Central memory CD8-positive, alpha-beta T cell (primary cell): ENCODE measurements at regions not wholly inside any gene's neighbourhood (a gene's known extent, or its start where the extent isn't known, plus 50 kb on each side); places are given as distances from the start of the nearest gene placed in this dataset.
A peak's percentile ranks its signal among the peaks of the same experiment; 100 is the strongest.

ENCODE experiments used
- ATAC-seq: fragments of 150-1000 bp; cut with Tn5 transposase; replicated peaks from 2 replicates; pipeline ENCODE4 v1.10.0; 2022; ENCODE audit warnings: mild to moderate bottlenecking, moderate FRiP score, moderate number of reproducible peaks; ENCODE audit not compliant: poor library complexity, severe bottlenecking; ENCODE audit errors: extremely low read depth
- DNase-seq, 2 donors: peaks; one replicate each; pipeline ENCODE4 v3.0.0; 2021; ENCODE audit warnings: low spot score in 2 of 2
- H3K27ac Mint-ChIP-seq: one replicate; pipeline ENCODE4 v1.8.0; 2022; ENCODE audit warnings: low read depth, mild to moderate bottlenecking, moderate library complexity, mixed read lengths
- H3K27me3 Mint-ChIP-seq: one replicate; pipeline ENCODE4 v1.8.0; 2022; ENCODE audit warnings: mixed read lengths
- H3K36me3 Mint-ChIP-seq: one replicate; pipeline ENCODE4 v1.8.0; 2022; ENCODE audit warnings: mild to moderate bottlenecking, moderate library complexity, mixed read lengths; ENCODE audit not compliant: insufficient read depth
- H3K4me1 Mint-ChIP-seq: one replicate; pipeline ENCODE4 v1.8.0; 2022; ENCODE audit warnings: mixed read lengths
- H3K4me3 Mint-ChIP-seq: one replicate; pipeline ENCODE4 v1.8.0; 2022; ENCODE audit warnings: mild to moderate bottlenecking, moderate library complexity, mixed read lengths
- H3K9me3 Mint-ChIP-seq: one replicate; pipeline ENCODE4 v1.8.0; 2022; ENCODE audit warnings: mixed read lengths

- H3K36me3 Mint-ChIP-seq, result no peaks in the 10 kb centered on the region
- H3K27me3 Mint-ChIP-seq, result no peaks in the 10 kb centered on the region
- no peak overlapping the region for H3K27ac Mint-ChIP-seq
- DNase-seq (no peak), ATAC-seq (no peak)
- no peak overlapping the region for H3K4me3 Mint-ChIP-seq
- H3K4me1 Mint-ChIP-seq, result peaks cover 9% of the 10 kb centered on the region
- H3K9me3 Mint-ChIP-seq, result no peaks in the 10 kb centered on the region
Measured at GRCh38 chr20:51335329-51335841, 207.1 kb downstream of the NFATC2 start.

- Mint-ChIP-seq H3K4me3 (no peak overlapping the region), H3K4me1 (peaks cover 9% of the 10 kb centered on the region), H3K36me3 (no peaks in the 10 kb centered on the region), H3K27ac (no peak overlapping the region), H3K9me3 (no peaks in the 10 kb centered on the region), H3K27me3 (no peaks in the 10 kb centered on the region)
- DNase-seq (no peak), ATAC-seq (no peak)
Measured at GRCh38 chr20:51334609-51335008, 207.9 kb downstream of the NFATC2 start.

DNA sequence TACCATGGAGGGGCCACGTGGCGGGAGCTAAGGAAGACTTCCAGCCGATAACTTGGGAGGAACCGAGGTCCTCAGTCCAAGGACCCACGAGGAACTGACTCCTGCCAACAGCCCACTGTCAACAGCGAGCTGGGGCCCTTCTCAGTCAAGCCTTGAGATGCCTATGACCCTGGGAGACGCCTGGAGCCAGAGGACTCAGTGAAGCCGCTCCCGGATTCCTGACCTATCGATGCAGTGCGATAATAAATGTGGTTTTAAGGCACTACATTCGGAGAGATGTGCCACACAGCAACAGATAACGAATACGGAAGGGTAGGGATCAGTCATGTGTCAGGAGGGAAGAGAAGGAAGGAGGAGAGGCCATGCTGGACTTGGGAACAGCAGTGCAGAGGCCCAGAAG is 208.5 kb downstream of the NFATC2 start:
- Mint-ChIP-seq H3K9me3 (no peaks in the 10 kb centered on the region), H3K4me1 (peaks cover 9% of the 10 kb centered on the region), H3K4me3 (no peak overlapping the region), H3K27ac (no peak overlapping the region), H3K36me3 (no peaks in the 10 kb centered on the region), H3K27me3 (no peaks in the 10 kb centered on the region)
- DNase-seq, result no peak
- ATAC-seq, result no peak

GRCh38 chr20:51333446-51333845 is 209.1 kb downstream of the NFATC2 start:
- no peak overlapping the region for H3K27ac Mint-ChIP-seq
- no peak for ATAC-seq
- no peak overlapping the region for H3K4me3 Mint-ChIP-seq

GRCh38 chr20:51331481-51331880 is 211.0 kb downstream of the NFATC2 start:
- Mint-ChIP-seq H3K4me1 (no peaks in the 10 kb centered on the region), H3K36me3 (no peaks in the 10 kb centered on the region), H3K27me3 (no peaks in the 10 kb centered on the region), H3K27ac (no peak overlapping the region), H3K4me3 (no peak overlapping the region), H3K9me3 (no peaks in the 10 kb centered on the region)
- DNase-seq, result no peak
- no peak for ATAC-seq

More at GRCh38 chr20:51333446-51333845, 209.1 kb downstream of the NFATC2 start:
- H3K27me3 Mint-ChIP-seq, result no peaks in the 10 kb centered on the region
- no peaks in the 10 kb centered on the region for H3K9me3 Mint-ChIP-seq
- no peak for DNase-seq
- peaks cover 7% of the 10 kb centered on the region for H3K4me1 Mint-ChIP-seq
- H3K36me3 Mint-ChIP-seq, result no peaks in the 10 kb centered on the region

GRCh38 chr20:51329845-51330244 is 212.7 kb downstream of the NFATC2 start:
- Mint-ChIP-seq H3K4me3 (no peak overlapping the region), H3K27me3 (no peaks in the 10 kb centered on the region), H3K9me3 (no peaks in the 10 kb centered on the region), H3K4me1 (no peaks in the 10 kb centered on the region), H3K36me3 (no peaks in the 10 kb centered on the region), H3K27ac (no peak overlapping the region)
- ATAC-seq (no peak), DNase-seq (no peak)

DNA sequence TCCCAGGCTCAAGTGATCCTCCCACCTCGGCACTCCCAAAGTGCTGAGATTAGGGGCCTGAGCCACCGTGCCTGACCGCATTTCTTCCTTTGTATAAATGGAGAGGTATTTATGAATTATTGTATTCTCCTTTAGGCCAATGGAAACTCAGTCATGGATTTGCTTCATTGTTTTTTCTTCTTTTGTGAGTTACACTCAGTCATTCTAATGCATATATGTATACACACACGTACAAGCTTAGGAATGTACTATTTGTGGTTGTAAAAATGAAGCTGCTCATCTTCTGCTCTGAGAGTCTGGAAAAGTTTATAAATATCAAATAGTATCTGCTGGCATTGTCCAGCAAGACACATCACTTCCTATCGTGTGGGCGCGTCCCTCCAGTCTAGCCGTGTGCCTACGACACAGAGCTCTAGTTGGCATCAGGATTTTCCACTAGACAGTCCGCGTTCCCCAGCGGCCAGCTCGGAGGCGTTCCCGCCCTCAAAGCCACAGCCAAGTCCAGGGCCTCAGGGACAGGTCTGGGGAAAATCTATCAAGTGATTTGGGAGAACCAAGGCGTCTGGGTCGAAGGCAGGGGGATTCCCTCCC is 215.2 kb downstream of the NFATC2 start:
- ATAC-seq, result no peak
- H3K27me3 Mint-ChIP-seq, result no peaks in the 10 kb centered on the region

GRCh38 chr20:51326201-51326819 is 216.2 kb downstream of the NFATC2 start:
- ATAC-seq (no peak), DNase-seq (no peak)
- Mint-ChIP-seq H3K4me3 (no peak overlapping the region), H3K9me3 (no peaks in the 10 kb centered on the region), H3K4me1 (no peaks in the 10 kb centered on the region), H3K27ac (no peak overlapping the region), H3K27me3 (no peaks in the 10 kb centered on the region), H3K36me3 (peaks cover 2% of the 10 kb centered on the region)

More for the DNA sequence above, 215.2 kb downstream of the NFATC2 start:
- H3K4me3 Mint-ChIP-seq, result no peak overlapping the region
- DNase-seq, result no peak
- H3K9me3 Mint-ChIP-seq, result no peaks in the 10 kb centered on the region
- H3K36me3 Mint-ChIP-seq, result peaks cover 2% of the 10 kb centered on the region
- no peak overlapping the region for H3K27ac Mint-ChIP-seq
- H3K4me1 Mint-ChIP-seq, result no peaks in the 10 kb centered on the region

DNA sequence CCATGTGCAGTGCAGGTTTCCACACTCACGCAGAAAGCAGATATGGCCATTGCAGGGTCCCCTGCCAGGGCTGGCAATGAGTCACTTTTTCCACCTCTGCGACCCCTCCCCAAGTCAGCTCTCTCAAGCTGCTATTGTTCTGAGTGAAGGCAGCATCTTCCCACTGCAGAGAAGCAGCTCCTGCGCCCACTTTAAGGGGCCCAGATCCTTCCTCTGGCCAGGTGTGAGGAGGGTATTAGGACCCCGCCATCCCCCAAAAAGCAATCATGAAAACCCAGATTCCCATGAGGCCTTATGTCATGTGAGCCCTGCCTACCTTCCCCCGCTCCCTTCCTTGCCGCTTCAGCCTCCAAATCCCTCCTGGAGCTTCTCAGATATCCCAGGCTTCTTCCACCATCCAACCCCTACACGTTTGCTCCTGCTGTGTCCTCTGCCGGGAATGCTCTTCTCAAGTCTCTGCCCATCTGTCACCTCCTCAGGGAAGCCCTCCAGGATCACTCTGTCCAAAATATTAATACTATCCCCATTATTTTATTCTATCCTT is 220.3 kb downstream of the NFATC2 start:
- Mint-ChIP-seq H3K27ac (no peak overlapping the region), H3K4me1 (no peaks in the 10 kb centered on the region), H3K9me3 (no peaks in the 10 kb centered on the region), H3K27me3 (no peaks in the 10 kb centered on the region), H3K36me3 (peaks cover 2% of the 10 kb centered on the region), H3K4me3 (no peak overlapping the region)
- no peak for DNase-seq
- no peak for ATAC-seq

- no peak overlapping the region for H3K4me3 Mint-ChIP-seq
- ATAC-seq (no peak), DNase-seq (no peak)
- H3K27me3 Mint-ChIP-seq, result no peaks in the 10 kb centered on the region
- H3K36me3 Mint-ChIP-seq, result peaks cover 2% of the 10 kb centered on the region
- H3K27ac Mint-ChIP-seq, result no peak overlapping the region
- no peaks in the 10 kb centered on the region for H3K9me3 Mint-ChIP-seq
- H3K4me1 Mint-ChIP-seq, result no peaks in the 10 kb centered on the region
Measured at GRCh38 chr20:51321343-51322163, 221.0 kb downstream of the NFATC2 start.

DNA sequence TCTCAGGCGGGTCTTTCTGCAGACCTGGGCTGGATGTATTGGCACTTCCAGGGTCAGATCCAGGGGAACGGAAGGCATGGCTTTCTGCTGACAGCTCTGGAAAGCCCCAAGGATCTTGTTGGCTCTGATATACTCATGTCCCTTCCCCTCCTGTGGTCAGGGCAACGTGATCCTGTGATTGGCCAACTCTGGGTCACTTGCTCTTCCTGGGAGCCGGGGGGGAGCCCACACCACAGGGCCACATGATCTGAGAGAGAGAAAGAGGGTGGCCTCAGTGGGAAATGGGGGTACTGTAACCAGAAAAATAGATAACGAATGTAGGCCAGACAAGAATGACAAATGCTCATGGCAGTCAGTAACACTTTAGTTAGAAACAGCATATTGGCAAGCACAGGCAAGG is 223.0 kb downstream of the NFATC2 start:
- H3K27ac Mint-ChIP-seq, result no peak overlapping the region
- no peaks in the 10 kb centered on the region for H3K9me3 Mint-ChIP-seq
- no peak for DNase-seq
- no peak overlapping the region for H3K4me3 Mint-ChIP-seq
- peaks cover 2% of the 10 kb centered on the region for H3K36me3 Mint-ChIP-seq
- ATAC-seq, result no peak
- H3K4me1 Mint-ChIP-seq, result no peaks in the 10 kb centered on the region
- H3K27me3 Mint-ChIP-seq, result no peaks in the 10 kb centered on the region

DNA sequence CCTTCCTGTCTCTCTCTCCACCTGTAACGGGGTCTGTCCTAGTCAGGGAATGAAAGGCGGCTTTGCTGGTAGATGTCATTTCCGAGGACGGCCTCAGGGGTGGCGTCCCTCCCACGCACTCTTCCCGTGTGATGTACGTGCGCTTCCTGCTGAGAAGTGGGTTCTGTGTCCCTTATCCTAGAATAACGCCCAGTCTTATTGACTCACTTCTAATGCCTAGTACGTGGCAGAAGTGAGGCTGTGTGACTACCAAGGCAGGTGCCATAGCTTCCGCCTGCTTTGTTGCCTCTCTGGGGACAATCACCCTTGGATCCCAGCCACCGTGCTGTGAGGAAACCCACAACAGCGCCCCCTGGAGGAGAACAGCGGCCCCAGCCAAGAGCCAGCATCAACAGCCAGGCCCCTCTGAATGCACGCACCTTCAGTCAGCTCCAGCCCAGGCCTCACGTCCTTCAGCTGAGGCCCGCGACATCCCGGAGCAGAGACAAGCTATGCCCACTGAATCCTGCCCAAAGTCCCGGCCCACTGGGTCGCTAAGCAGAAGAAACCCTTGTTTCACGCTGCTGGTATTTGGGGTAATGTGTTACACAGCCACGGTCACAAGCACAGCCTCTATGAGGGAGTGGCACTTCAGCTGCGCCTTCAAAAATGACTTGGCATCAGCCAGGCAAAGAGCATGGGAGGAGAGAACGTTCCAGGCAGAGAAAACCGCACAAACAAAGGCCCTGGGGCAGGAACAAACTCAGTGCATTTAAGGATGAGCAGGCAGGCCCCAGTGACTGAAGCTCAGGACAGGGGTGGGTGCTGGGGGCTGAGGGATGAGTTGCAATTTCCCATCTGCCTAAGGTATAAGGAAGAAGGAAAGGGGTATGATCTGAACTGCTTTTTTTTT is 224.2 kb downstream of the NFATC2 start:
- Mint-ChIP-seq H3K9me3 (no peaks in the 10 kb centered on the region), H3K27me3 (no peaks in the 10 kb centered on the region), H3K4me3 (peak overlapping the region; percentile 50), H3K36me3 (peaks cover 2% of the 10 kb centered on the region), H3K27ac (no peak overlapping the region), H3K4me1 (no peaks in the 10 kb centered on the region)
- peak; percentile 23 to 40 for DNase-seq
- peak; percentile 49 for ATAC-seq
